Prostate gland (tissue), 2 donors: ENCODE measurements at regions not wholly inside any gene's neighbourhood (a gene's known extent, or its start where the extent isn't known, plus 50 kb on each side); places are given as distances from the start of the nearest gene placed in this dataset.

Source experiments
- CTCF ChIP-seq, 4 experiments: fragments of 200-600 bp in 2 of 4; fragments of 450-650 bp in 2 of 4; sonication (generic) in 2 of 4; IDR thresholded peaks; 1 replicate in 3 of 4; 2 replicates in 1 of 4; pipeline ENCODE4 v1.5.1; 2016 to 2019; ENCODE audit warnings: antibody characterized with exemption in 4 of 4, mild to moderate bottlenecking in 2 of 4, moderate library complexity in 2 of 4
- POLR2A ChIP-seq: fragments of 450-650 bp; IDR thresholded peaks from one replicate; pipeline ENCODE4 v1.6.1; 2016; ENCODE audit warnings: antibody characterized with exemption, mild to moderate bottlenecking

GRCh38 chr13:111625526-111626315, 305.3 kb downstream of the TEX29 start:
- TF ChIP-seq CTCF (IDR thresholded peaks at IDR 0.05) (no peak), POLR2A (no peak)
